ENCODE measurements at regions not wholly inside any gene's neighbourhood (a gene's known extent, or its start where the extent isn't known, plus 50 kb on each side); places are given as distances from the start of the nearest gene placed in this dataset.

- no peak for DNase-seq (ENCODE audit: extremely low read depth in 1 of 11, low read depth in 9 of 11, low spot score in 4 of 11)
These were observed 100.4 kb upstream of the SERP2 start for GRCh38 chr13:44273216-44273615.

- DNase-seq (ENCODE audit: extremely low read depth in 1 of 11, low read depth in 9 of 11, low spot score in 4 of 11) = no peak
These were observed 99.4 kb upstream of the SERP2 start for GRCh38 chr13:44273991-44274770.

GRCh38 chr13:44274771-44275205 lies 98.8 kb upstream of the SERP2 start:
- DNase-seq (ENCODE audit: extremely low read depth in 1 of 11, low read depth in 9 of 11, low spot score in 4 of 11) = no peak

- DNase-seq (ENCODE audit: extremely low read depth in 1 of 11, low read depth in 9 of 11, low spot score in 4 of 11) = no peak
These were observed 98.2 kb upstream of the SERP2 start for GRCh38 chr13:44275381-44275780.

GRCh38 chr13:44276061-44276460 lies 97.6 kb upstream of the SERP2 start:
- DNase-seq (ENCODE audit: extremely low read depth in 1 of 11, low read depth in 9 of 11, low spot score in 4 of 11) = no peak

GRCh38 chr13:44277459-44277858 lies 96.2 kb upstream of the SERP2 start:
- no peak for DNase-seq (ENCODE audit: extremely low read depth in 1 of 11, low read depth in 9 of 11, low spot score in 4 of 11)

- DNase-seq (ENCODE audit: extremely low read depth in 1 of 11, low read depth in 9 of 11, low spot score in 4 of 11) = no peak
These were observed 95.5 kb upstream of the SERP2 start for GRCh38 chr13:44278166-44278565.

- no peak for DNase-seq (ENCODE audit: extremely low read depth in 1 of 11, low read depth in 9 of 11, low spot score in 4 of 11)
These were observed 93.2 kb upstream of the SERP2 start for GRCh38 chr13:44280456-44280855.

- no peak for DNase-seq (ENCODE audit: extremely low read depth in 1 of 11, low read depth in 9 of 11, low spot score in 4 of 11)
These were observed 92.2 kb upstream of the SERP2 start for GRCh38 chr13:44281252-44282000.

- DNase-seq (ENCODE audit: extremely low read depth in 1 of 11, low read depth in 9 of 11, low spot score in 4 of 11) = no peak
These were observed 90.0 kb upstream of the SERP2 start for GRCh38 chr13:44283600-44283999.

- DNase-seq (ENCODE audit: extremely low read depth in 1 of 11, low read depth in 9 of 11, low spot score in 4 of 11) = no peak
These were observed 85.7 kb upstream of the SERP2 start for GRCh38 chr13:44287958-44288357.

GRCh38 chr13:44292545-44292944 lies 81.1 kb upstream of the SERP2 start:
- no peak for DNase-seq (ENCODE audit: extremely low read depth in 1 of 11, low read depth in 9 of 11, low spot score in 4 of 11)

GRCh38 chr13:44293374-44293773 lies 80.2 kb upstream of the SERP2 start:
- DNase-seq (ENCODE audit: extremely low read depth in 1 of 11, low read depth in 9 of 11, low spot score in 4 of 11) = no peak

- no peak for DNase-seq (ENCODE audit: extremely low read depth in 1 of 11, low read depth in 9 of 11, low spot score in 4 of 11)
These were observed 79.5 kb upstream of the SERP2 start for GRCh38 chr13:44293908-44294735.

- no peak for DNase-seq (ENCODE audit: extremely low read depth in 1 of 11, low read depth in 9 of 11, low spot score in 4 of 11)
These were observed 78.7 kb upstream of the SERP2 start for GRCh38 chr13:44294876-44295275.

GRCh38 chr13:44296856-44297255 lies 76.8 kb upstream of the SERP2 start:
- no peak for DNase-seq (ENCODE audit: extremely low read depth in 1 of 11, low read depth in 9 of 11, low spot score in 4 of 11)

GRCh38 chr13:44298314-44298713 lies 75.3 kb upstream of the SERP2 start:
- no peak for DNase-seq (ENCODE audit: extremely low read depth in 1 of 11, low read depth in 9 of 11, low spot score in 4 of 11)

- no peak for DNase-seq (ENCODE audit: extremely low read depth in 1 of 11, low read depth in 9 of 11, low spot score in 4 of 11)
These were observed 74.3 kb upstream of the SERP2 start for GRCh38 chr13:44299152-44299943.

All from renal cortex interstitium (tissue), 11 donors.